ENCODE measurements at regions not wholly inside any gene's neighbourhood (a gene's known extent, or its start where the extent isn't known, plus 50 kb on each side); places are given as distances from the start of the nearest gene placed in this dataset.

GRCh38 chr11:112540261-112540660 is 279.6 kb upstream of the PLET1 start:
- DNase-seq (no peak), ATAC-seq (ENCODE audit: low read depth) (no peak)
- Histone ChIP-seq H3K14ac (replicated peaks; ENCODE audit: low read depth, low read length) (no peak overlapping the region), H4K91ac (ENCODE audit: insufficient read depth, low read depth, low read length) (no peak overlapping the region), H3K4ac (ENCODE audit: low read depth, low read length) (no peak overlapping the region), H3K27ac (ENCODE audit: insufficient read depth, low read length) (no peak overlapping the region), H3K18ac (ENCODE audit: low read depth, low read length) (no peak overlapping the region), H2AK5ac (ENCODE audit: low read depth, low read length) (no peak overlapping the region), H3K23ac (ENCODE audit: low read depth, low read length) (no peak overlapping the region), H2BK120ac (ENCODE audit: low read depth, low read length) (no peak overlapping the region), H3K4me3 (ENCODE audit: insufficient read depth, low read depth, low read length) (no peak overlapping the region), H4K5ac (ENCODE audit: low read depth, low read length) (no peak overlapping the region), H3K4me1 (ENCODE audit: control insufficient read depth, insufficient read depth, low read length) (no peaks in the 10 kb centered on the region), H4K8ac (ENCODE audit: low read depth in 2 of 2, low read length in 2 of 2) (no peak overlapping the region), H2BK5ac (ENCODE audit: low read depth, low read length, poor library complexity, severe bottlenecking) (no peak overlapping the region), H2BK20ac (ENCODE audit: low read depth, low read length) (no peak overlapping the region), H3K4me2 (ENCODE audit: low read depth, low read length) (no peak overlapping the region), H2BK15ac (ENCODE audit: low read depth, low read length) (no peak overlapping the region), H2AFZ (replicated peaks; ENCODE audit: low read length, poor library complexity) (no peak overlapping the region), H3K27me3 (ENCODE audit: control insufficient read depth, insufficient read depth, low read length) (peaks cover 13% of the 10 kb centered on the region), H3K79me1 (ENCODE audit: low read depth in 1 of 2, low read length in 2 of 2) (no peaks in the 10 kb centered on the region), H3K9me3 (ENCODE audit: control insufficient read depth, insufficient read depth, low read length) (no peaks in the 10 kb centered on the region), H3K9ac (ENCODE audit: low read depth, low read length) (no peak overlapping the region), H3K36me3 (ENCODE audit: control insufficient read depth, insufficient read depth, low read length) (no peaks in the 10 kb centered on the region), H2AK9ac (replicated peaks; ENCODE audit: low read depth, low read length, poor library complexity) (no peak overlapping the region), H3K9me1 (ENCODE audit: insufficient read depth, low read length) (no peaks in the 10 kb centered on the region), H3K56ac (ENCODE audit: extremely low read depth, insufficient read depth, low read length) (no peak overlapping the region), H4K20me1 (ENCODE audit: insufficient read depth, low read length) (no peaks in the 10 kb centered on the region)
- ChIA-PET CTCF (interaction anchor here (1.4 kb wide), 1 partner anchor 16 kb away, joined by 3 read pairs; no protein-coding TSS in a partner anchor), POLR2A (ENCODE audit: unreplicated experiment) (no interaction called here)
- no CpG with 5 or more reads among the region's 2 CpGs for WGBS, 2 experiments (ENCODE audit: extremely low coverage in 2 of 2, insufficient read length in 1 of 2)
- TF ChIP-seq ELK1 (IDR thresholded peaks at IDR 0.05; ENCODE audit: borderline replicate concordance, low read depth, low read length) (no peak), MAZ (IDR thresholded peaks at IDR 0.05; ENCODE audit: borderline replicate concordance, low read depth, low read length) (no peak), MAFK (IDR thresholded peaks at IDR 0.05; ENCODE audit: low read depth, low read length) (no peak), POLR2A (IDR thresholded peaks at IDR 0.05; ENCODE audit: low read depth, low read length) (no peak), USF2 (IDR thresholded peaks at IDR 0.05; ENCODE audit: low read depth, low read length) (no peak), NFE2L2 (IDR thresholded peaks at IDR 0.05; ENCODE audit: low read depth, low read length) (no peak), RCOR1 (IDR thresholded peaks at IDR 0.05; ENCODE audit: insufficient replicate concordance, low read length) (no peak), SMC3 (IDR thresholded peaks at IDR 0.05; ENCODE audit: low read depth, low read length) (no peak), BHLHE40 (IDR thresholded peaks at IDR 0.05; ENCODE audit: low read depth, low read length) (no peak), MXI1 (IDR thresholded peaks at IDR 0.05; ENCODE audit: borderline replicate concordance, low read depth, low read length) (no peak), FOS (IDR thresholded peaks at IDR 0.05; ENCODE audit: low read depth, low read length) (no peak), CTCF (conservative IDR thresholded peaks at IDR 0.05; ENCODE audit: low read depth, low read length) (no peak)
- intact Hi-C loops (cut with micrococcal nuclease): no loop called here
- in situ Hi-C loops (cut with MboI; ENCODE audit: low sequenced_read_pairs): no loop called here
- BruUV-seq (replicated peaks): no TSS peak
- dilution Hi-C loops (cut with HindIII; ENCODE audit: low sequenced_read_pairs, unreplicated experiment): no loop called here
